DMS114 treated with DMSO at 0.1 percent for 48 hours (cell line): ENCODE measurements at regions not wholly inside any gene's neighbourhood (a gene's known extent, or its start where the extent isn't known, plus 50 kb on each side); places are given as distances from the start of the nearest gene placed in this dataset.

Experiments
- DNase-seq: peaks from one replicate; lab custom pipeline; 2025; ENCODE audit not compliant: unreplicated experiment; lab: John Stamatoyannopoulos, UW

- no peak for DNase-seq
Measured at GRCh38 chr4:126273746-126274145, 959.0 kb downstream of the FAT4 start.

DNA sequence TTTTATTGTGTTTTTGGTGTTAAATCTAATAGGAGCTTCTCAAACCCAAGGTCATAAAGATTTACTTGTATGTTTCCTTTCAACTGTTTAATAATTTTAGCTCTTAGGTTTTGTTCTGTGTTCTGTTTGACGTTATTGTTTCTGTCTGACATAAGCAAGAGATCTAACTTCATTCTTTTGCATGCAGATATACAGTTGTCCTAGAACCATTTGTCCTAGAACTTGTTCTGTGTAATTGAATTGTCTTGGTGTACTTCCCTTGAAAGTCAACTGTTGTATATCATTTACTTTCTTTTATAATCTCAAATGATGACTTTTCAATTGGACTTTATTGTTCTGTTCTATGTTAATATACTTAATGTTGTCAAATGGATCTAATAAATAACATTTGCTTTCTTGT is 977.1 kb downstream of the FAT4 start:
- DNase-seq = no peak

DNA sequence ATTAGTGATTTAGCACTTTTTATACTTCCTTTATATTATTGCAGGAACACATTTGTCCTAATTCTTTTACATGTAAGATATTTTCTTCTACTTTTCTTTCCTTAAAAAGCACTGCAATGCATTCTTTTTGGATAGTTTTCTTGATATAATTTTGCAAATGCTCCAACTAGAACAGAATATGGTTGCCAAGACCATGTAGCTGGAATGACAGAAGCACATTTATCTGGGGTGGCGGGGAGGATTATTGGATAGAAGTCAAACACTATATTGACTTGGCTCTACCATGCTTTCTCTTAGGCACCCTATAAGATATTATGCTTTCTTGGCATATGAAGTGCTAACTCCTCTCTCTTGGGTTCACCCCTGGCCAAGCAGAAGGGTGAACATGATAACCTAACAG is 983.5 kb downstream of the FAT4 start:
- no peak for DNase-seq

DNA sequence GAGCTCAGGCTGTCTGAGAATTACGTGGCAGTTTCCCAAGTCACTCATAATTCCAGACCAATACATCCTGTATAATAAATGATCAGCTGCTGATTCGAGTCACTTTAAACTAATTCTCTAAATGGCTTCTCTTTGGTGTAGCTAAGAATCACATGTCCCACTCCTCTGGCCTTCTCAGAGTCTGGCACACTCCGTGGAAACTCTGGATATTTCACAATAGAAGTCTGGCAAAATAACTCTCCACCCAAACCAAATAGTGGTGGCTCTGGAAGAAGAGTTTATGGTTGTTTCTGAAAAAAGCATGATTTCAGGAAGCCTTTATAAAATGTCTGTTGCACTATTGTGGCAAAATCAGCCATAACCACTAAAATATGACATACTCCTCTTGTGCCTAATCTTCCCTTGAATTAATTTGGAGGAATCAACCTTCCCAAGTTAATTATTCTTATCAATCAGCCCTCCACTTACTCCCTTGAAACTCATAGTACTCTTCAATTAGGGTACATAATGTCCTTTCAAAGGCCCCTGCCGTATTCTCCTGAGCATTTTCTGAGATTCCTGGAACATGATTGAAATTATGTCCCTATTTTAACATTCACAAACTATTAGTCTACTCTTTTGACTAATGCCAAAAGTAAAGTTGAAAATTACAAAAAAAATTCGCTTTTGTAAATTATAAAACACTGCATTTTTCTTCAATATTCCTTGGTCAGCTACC is 991.6 kb downstream of the FAT4 start:
- DNase-seq = no peak

DNA sequence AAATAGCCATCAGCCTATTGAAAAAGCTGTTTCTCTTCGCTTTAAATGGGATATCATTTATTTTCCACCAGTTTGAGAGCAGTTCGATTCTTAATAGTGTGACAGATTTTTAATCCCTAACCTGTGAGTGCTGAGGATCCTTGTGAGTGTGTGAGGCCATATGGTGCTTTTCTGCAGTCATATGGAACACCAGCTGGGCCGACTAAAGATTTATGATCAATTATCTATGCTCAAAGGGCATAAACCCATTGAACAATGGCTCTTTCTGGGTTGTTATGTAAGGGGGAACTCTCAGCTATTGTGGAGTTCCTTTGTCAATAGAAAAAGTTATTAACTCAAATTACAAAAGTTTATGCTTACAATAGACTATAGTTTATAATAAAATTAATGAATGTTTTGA is 1003.6 kb downstream of the FAT4 start:
- no peak for DNase-seq

DNA sequence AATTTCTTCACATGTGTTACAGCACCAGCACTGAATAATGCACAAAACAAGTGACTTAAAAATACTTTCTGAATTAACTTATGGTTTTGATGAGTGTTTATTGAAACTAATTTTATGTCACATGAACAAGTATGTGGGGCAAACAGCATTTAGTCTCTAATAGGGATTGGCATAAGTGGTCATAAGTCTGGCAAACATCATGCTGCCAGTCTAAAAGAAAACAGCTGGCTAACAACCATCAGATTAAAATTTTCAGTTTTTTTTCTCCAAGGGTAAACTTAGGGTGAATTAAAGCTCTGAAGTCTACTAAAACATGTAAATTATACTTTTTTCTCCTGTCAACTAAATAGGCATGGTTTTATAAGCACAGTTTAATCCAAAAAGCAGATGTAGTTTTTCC is 1014.2 kb downstream of the FAT4 start:
- no peak for DNase-seq

DNA sequence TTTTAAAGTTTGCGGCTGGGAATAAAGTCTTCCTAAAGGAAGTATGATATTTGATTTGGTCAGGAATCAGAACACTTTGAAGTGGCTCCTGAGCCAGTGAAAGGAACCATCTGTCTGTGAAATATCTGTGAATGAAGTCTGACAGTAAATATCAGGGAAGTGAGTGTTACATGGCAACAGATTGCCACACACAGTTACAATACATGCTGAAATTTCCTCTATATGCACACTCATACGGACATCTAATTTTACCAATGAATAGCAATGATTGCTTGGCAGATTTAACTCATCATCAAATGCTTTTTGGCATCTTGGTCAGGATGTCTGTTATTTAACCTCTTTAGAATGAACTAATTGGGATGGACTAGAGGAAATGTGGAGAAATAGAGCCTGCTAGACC is 1023.8 kb downstream of the FAT4 start:
- DNase-seq = no peak

DNA sequence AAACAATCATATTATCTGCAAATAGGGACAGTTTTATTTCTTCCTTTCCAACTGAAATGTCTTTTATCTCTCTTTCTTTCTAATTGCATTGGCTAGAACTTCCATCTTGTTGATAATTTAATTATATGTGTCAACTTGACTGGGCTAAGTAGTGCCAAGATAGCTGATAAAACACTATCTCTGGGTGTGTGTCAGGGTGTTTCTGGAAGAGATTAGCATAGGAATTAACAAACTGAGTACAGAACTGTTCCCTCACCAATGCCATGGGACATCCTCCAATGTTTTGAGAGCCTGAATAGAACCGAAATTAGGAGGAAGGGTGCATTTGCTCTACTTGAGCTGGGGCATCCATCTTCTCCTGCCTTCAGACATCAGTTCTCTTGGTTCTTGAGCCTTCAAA is 1027.2 kb downstream of the FAT4 start:
- no peak for DNase-seq

GRCh38 chr4:126344472-126344871 is 1029.7 kb downstream of the FAT4 start:
- no peak for DNase-seq

GRCh38 chr4:126346654-126347053 is 1031.9 kb downstream of the FAT4 start:
- no peak for DNase-seq

DNA sequence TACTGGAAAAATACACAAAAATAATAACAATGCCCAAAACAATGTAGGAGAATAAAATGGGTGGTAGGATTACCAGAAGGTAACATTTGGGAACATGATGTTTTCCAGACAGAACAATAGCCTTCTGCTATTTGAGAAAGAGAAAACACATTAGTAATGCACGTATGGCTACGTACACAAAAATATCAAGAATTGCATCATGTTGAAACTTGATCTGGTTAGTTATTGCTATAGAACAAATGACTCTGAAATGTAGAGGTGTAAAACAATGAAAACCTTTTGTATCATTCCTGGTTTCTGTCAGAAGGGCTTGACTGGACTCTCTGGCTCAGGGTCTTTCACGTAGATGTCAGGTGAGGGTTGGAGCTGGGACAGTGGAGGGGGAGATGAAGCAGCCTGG is 1040.0 kb downstream of the FAT4 start:
- DNase-seq = no peak

DNA sequence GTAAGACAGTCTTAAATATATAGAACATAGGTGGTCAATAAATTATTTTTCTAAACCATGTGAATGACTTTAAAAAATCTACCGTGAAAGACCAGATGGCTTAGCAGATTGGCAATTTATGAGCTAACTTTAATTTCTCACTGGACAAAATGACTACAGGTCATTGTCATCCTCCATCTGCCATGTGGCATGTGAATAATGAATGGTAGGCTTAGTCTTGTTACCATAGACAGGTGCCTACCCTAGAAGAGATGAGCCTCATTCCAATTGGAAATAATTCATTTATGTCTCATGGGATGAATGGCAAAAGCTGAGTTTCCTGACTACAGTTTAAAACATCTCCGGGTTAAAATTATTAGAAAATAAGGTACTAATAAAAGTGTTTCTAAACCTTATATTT is 1043.3 kb downstream of the FAT4 start:
- DNase-seq = no peak

DNA sequence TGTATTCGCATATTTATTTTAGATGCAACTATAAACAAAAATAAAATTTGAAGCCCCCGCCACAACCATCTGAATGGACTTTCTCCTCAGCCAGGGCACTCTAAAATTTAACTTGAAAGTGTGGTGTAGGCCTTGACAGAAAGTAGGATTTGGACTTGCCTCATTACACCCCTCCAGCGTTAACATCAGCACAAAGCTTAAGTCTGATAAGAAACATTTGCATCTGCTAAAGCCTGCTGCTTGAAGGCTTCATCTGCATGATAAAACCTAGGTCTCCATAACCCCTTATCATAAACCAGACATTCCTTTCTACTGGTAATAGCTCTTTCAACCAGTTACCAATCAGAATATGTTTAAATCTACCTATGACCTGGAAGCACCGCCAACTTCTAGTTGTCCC is 1046.5 kb downstream of the FAT4 start:
- no peak for DNase-seq

- no peak for DNase-seq
Measured at GRCh38 chr4:126364311-126364911, 1049.7 kb downstream of the FAT4 start.

DNA sequence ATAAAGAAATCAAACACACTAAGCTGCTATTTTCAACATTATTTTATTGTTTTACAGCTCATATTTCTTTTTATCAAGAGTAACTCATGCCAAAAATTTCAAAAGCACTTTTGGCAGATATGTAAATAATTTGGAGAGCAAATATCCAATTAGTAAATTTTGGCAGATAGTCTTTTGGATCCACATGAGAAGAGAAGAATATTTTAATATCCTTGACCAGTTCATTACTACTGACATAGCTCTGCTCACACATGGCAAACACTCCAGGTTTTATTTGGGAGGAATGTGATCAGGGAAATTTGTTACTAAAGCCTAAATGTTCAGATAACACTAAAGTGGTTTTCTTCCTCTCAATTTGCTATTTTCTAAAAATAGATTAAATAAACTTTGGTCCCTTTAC is 1054.3 kb downstream of the FAT4 start:
- DNase-seq = no peak

GRCh38 chr4:126372634-126373033 is 1057.9 kb downstream of the FAT4 start:
- no peak for DNase-seq

- DNase-seq = no peak
Measured at GRCh38 chr4:126375462-126376054, 1060.8 kb downstream of the FAT4 start.

- DNase-seq = no peak
Measured at GRCh38 chr4:126385954-126386353, 1071.2 kb downstream of the FAT4 start.

DNA sequence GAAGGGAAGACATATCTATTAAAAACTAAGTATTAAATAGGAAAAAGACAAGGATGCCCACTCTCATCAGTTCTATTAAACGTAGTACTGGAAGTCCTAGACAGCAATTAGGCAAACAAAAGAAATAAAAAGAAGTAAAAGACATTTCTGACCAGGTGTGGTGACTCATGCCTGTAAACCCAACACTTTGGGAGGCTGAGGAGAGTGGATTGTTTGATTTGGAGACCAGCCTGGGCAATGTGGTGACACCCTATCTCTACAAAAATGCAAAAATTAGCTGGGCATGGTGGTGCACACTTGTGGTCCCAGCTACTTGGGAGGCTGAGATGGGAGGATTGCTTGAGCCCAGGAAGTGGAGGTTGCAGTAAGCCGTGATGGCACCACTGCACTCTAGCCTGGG is 1071.8 kb downstream of the FAT4 start:
- no peak for DNase-seq

DNA sequence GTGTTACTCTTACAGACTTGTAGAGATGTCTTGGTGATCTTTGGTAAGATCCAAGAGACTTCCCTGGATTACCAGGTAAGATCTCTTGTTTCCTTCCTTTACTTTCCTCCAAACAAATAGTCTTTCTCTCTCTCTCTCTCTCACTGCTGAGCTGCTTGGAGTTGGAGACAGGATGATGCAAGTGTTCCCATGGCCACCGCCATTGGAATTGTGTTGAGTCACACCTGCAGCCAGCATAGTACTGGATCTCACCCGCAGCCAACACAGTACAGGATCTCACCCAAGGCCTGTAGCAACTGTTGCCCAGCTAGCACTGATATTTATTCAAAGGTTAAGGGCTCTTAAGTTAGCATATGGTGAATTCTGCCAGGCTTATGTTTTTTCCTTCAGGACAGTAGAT is 1080.9 kb downstream of the FAT4 start:
- no peak for DNase-seq

DNA sequence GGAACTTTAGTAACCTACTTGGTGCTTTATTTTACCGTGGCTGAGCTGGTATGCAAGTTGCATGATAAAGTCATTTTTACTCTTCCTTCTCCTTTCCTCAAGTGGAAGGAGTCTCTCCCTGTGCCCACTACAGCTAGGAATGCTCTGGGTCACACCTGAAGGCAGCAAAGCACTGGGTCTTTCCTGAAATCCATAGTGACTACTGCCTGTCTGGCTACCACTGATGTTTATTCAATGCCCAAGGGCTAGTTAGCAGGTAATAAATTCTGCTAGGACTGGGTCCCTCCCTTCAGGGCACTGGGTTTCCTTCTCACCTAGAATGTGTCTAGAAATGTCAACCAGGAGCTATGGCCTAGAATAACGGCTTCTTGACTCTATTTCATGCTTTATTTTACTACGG is 1081.4 kb downstream of the FAT4 start:
- DNase-seq = no peak

DNA sequence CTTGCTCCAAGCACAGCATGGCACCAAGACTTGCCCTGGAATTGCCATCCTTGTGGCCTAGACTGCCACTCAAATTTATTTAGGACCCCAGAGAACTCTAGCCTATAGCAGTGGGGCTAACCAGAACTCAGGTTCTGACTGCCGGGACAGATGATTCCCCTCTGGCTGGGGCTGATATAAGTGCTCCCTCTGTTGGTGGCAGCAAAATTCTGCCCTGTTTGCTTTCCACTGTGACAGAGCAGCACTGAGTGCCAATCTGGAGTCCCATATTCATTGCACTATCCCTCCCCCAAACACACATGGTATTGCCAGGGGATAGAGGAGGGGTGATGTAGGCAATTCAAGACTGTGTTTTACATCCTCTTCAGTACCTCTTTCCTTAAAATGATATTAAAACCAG is 1081.9 kb downstream of the FAT4 start:
- DNase-seq = no peak

DNA sequence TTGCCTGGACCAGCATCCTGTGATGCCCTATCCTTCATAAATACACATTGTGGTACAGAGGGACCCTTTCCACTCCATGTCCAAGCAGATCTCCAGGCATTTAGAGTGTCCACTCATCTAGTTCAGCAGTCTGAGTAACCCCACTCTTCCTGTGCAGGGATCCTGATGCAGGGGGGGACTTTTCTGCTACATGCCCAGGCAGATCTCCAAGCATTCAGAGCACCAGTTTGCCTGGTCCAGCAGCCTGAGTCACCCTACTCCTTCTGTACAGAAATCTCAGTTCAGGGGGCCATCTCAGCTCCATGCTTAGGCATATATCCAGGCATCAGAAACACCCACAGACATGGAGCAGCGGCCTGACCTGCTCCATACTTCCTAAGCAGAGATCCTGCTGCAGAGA is 1089.8 kb downstream of the FAT4 start:
- DNase-seq = no peak
